CD4-positive, alpha-beta T cell (primary cell): ENCODE measurements at regions not wholly inside any gene's neighbourhood (a gene's known extent, or its start where the extent isn't known, plus 50 kb on each side); places are given as distances from the start of the nearest gene placed in this dataset.

Experiments used
- ATAC-seq: fragments of 200-7000 bp; cut with Tn5 transposase; one replicate; pipeline ENCODE4 v1.10.0; 2022; ENCODE audit warnings: mild to moderate bottlenecking; ENCODE audit not compliant: poor library complexity
- CTCF ChIA-PET: fragments of 350-600 bp; sonication (Branson Sonifier 250); formaldehyde crosslinking; loops from one replicate; lab custom pipeline; 2021; ENCODE audit warnings: antibody characterized with exemption, inconsistent platforms; lab: Charles Lee
- POLR2A ChIA-PET: fragments of 350-600 bp; sonication (Branson Sonifier 250); formaldehyde crosslinking; loops from one replicate; lab custom pipeline; 2021; ENCODE audit warnings: antibody characterized with exemption, inconsistent platforms; lab: Charles Lee
- DNase-seq, 14 experiments: peaks; one replicate each; pipeline ENCODE4 v3.0.0-alpha.2; 2013 to 2020; ENCODE audit warnings: mixed read lengths in 2 of 14
- H3K27ac ChIP-seq, 2 donors: one replicate each; pipeline versions ENCODE4 v1.5.1 to v1.7.0; 2013; ENCODE audit warnings: low read length in 2 of 2, low read depth in 1 of 2, mild to moderate bottlenecking in 1 of 2
- H3K27me3 ChIP-seq, 2 experiments: 1 replicate in 1 of 2; 2 replicates in 1 of 2; pipeline versions ENCODE4 v1.6.1 to v1.7.0; 2013; ENCODE audit warnings: low read length in 2 of 2, control low read depth in 1 of 2, mild to moderate bottlenecking in 1 of 2, moderate library complexity in 1 of 2; ENCODE audit not compliant: insufficient read depth in 2 of 2, control insufficient read depth in 1 of 2
- H3K36me3 ChIP-seq: one replicate; pipeline ENCODE4 v1.6.1; 2013; ENCODE audit warnings: low read length, control low read depth; ENCODE audit not compliant: insufficient read depth
- H3K4me1 ChIP-seq: one replicate; pipeline ENCODE4 v1.6.1; 2013; ENCODE audit warnings: low read length, control low read depth; ENCODE audit not compliant: insufficient read depth
- H3K4me3 ChIP-seq: one replicate; pipeline ENCODE4 v1.5.1; 2013; ENCODE audit warnings: mild to moderate bottlenecking, low read length, moderate library complexity
- H3K9me3 ChIP-seq, 2 experiments: 1 replicate in 1 of 2; 2 replicates in 1 of 2; pipeline versions ENCODE4 v1.6.1 to v1.7.0; 2013; ENCODE audit warnings: low read length in 2 of 2, mild to moderate bottlenecking in 2 of 2, control low read depth in 1 of 2, moderate library complexity in 1 of 2; ENCODE audit not compliant: control insufficient read depth in 1 of 2, insufficient read depth in 1 of 2
- H3K27ac Mint-ChIP-seq: one replicate; pipeline ENCODE4 v1.8.0; 2020; ENCODE audit warnings: mixed read lengths
- H3K27me3 Mint-ChIP-seq: one replicate; pipeline ENCODE4 v1.8.0; 2021; ENCODE audit warnings: mixed read lengths
- H3K36me3 Mint-ChIP-seq: one replicate; pipeline ENCODE4 v1.8.0; 2021; ENCODE audit warnings: low read depth, mixed read lengths
- H3K4me1 Mint-ChIP-seq: one replicate; pipeline ENCODE4 v1.8.0; 2021; ENCODE audit warnings: low read depth, mixed read lengths
- H3K4me3 Mint-ChIP-seq: one replicate; pipeline ENCODE4 v1.8.0; 2020; ENCODE audit warnings: mild to moderate bottlenecking, mixed read lengths
- H3K9me3 Mint-ChIP-seq: one replicate; pipeline ENCODE4 v1.8.0; 2020; ENCODE audit warnings: mixed read lengths
- CTCF ChIP-seq: fragments of 200-600 bp; IDR thresholded peaks from one replicate; pipeline ENCODE4 v1.8.0; 2022; ENCODE audit warnings: antibody characterized with exemption, mild to moderate bottlenecking
- intact Hi-C, 2 experiments: fragments of 100-400 bp; cut with DNase I in 1 of 2; cut with micrococcal nuclease in 1 of 2; formaldehyde crosslinking; loops; one replicate each; pipeline versions ENCODE4 v1.15.1 to v1.9.0; 2023 to 2025; cut with DNase I, micrococcal nuclease

GRCh38 chr7:28245123-28245878 lies 64.7 kb upstream of the JAZF1 start:
- H3K4me3 ChIP-seq, result no peak overlapping the region
- no peaks in the 10 kb centered on the region for H3K36me3 ChIP-seq
- Mint-ChIP-seq H3K4me3 (no peak overlapping the region), H3K9me3 (no peaks in the 10 kb centered on the region), H3K4me1 (no peaks in the 10 kb centered on the region), H3K27ac (no peak overlapping the region), H3K36me3 (no peaks in the 10 kb centered on the region), H3K27me3 (no peaks in the 10 kb centered on the region)
- H3K27me3 ChIP-seq, result no peaks in the 10 kb centered on the region
- H3K9me3 ChIP-seq, result no peaks in the 10 kb centered on the region
- no peak for ATAC-seq
- POLR2A ChIA-PET, result interaction anchor here (0.5 kb wide), 1 partner anchor 1525 kb away, joined by 3 read pairs; no protein-coding TSS in a partner anchor
- TF ChIP-seq CTCF, result no peak
- no peaks in the 10 kb centered on the region for H3K4me1 ChIP-seq
- H3K27ac ChIP-seq, result no peak overlapping the region
- no peak for DNase-seq
- intact Hi-C loops, result no loop called here
- CTCF ChIA-PET, result no interaction called here

DNA sequence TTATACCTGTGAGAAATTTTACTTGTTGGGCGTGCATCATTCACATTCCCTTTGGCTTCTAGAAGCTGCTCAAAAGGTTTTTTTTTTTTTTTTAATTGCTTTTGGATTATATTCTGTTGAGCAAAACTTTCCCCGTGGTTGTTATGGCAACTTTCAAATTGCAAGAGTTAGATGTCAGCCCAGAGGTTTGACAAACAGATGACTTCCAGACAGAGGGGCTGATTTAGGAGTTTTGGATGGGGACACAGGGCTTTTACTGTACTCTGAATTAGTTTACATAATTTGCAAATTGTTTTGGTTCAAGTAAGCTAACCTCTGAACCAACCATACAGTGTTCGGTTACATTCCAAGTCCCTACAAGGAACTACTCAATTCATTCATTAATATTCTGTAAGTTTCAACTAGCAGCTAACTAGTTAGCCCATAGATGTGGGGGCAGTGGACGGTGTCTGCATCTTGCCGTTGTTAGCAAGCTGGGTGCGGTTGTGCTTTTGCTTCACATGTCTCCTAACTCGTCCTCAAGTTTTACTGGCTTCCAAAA lies 66.4 kb upstream of the JAZF1 start:
- Histone ChIP-seq H3K36me3 (no peaks in the 10 kb centered on the region), H3K4me1 (no peaks in the 10 kb centered on the region), H3K27ac (no peak overlapping the region), H3K4me3 (no peak overlapping the region), H3K27me3 (no peaks in the 10 kb centered on the region), H3K9me3 (no peaks in the 10 kb centered on the region)
- H3K36me3 Mint-ChIP-seq, result no peaks in the 10 kb centered on the region
- TF ChIP-seq CTCF, result no peak
- no peak overlapping the region for H3K27ac Mint-ChIP-seq
- no peaks in the 10 kb centered on the region for H3K9me3 Mint-ChIP-seq
- intact Hi-C loops, result no loop called here
- no peaks in the 10 kb centered on the region for H3K4me1 Mint-ChIP-seq
- no peak overlapping the region for H3K4me3 Mint-ChIP-seq
- DNase-seq, result no peak
- ChIA-PET POLR2A (no interaction called here), CTCF (no interaction called here)
- no peak for ATAC-seq
- H3K27me3 Mint-ChIP-seq, result no peaks in the 10 kb centered on the region

- ChIA-PET POLR2A (no interaction called here), CTCF (no interaction called here)
- intact Hi-C loops, result no loop called here
- Histone ChIP-seq H3K4me3 (no peak overlapping the region), H3K36me3 (no peaks in the 10 kb centered on the region), H3K4me1 (no peaks in the 10 kb centered on the region), H3K9me3 (no peaks in the 10 kb centered on the region), H3K27ac (no peak overlapping the region), H3K27me3 (peaks cover 4% of the 10 kb centered on the region in 2 experiments)
- H3K27ac Mint-ChIP-seq, result no peak overlapping the region
- H3K27me3 Mint-ChIP-seq, result peaks cover 27% of the 10 kb centered on the region
- ATAC-seq, result no peak
- peaks cover 2% of the 10 kb centered on the region for H3K9me3 Mint-ChIP-seq
- TF ChIP-seq CTCF, result no peak
- no peaks in the 10 kb centered on the region for H3K4me1 Mint-ChIP-seq
- DNase-seq, result no peak
- no peaks in the 10 kb centered on the region for H3K36me3 Mint-ChIP-seq
- H3K4me3 Mint-ChIP-seq, result no peak overlapping the region
These were observed 77.6 kb upstream of the JAZF1 start for GRCh38 chr7:28258240-28258639.
